Upper lobe of right lung (tissue), 1 donor: ENCODE measurements at regions not wholly inside any gene's neighbourhood (a gene's known extent, or its start where the extent isn't known, plus 50 kb on each side); places are given as distances from the start of the nearest gene placed in this dataset.

Experiments used
- ATAC-seq: fragments of 200-7000 bp; cut with Tn5 transposase; one replicate; pipeline ENCODE4 v1.9.1; 2020; ENCODE audit warnings: mild to moderate bottlenecking, moderate library complexity
- DNase-seq: peaks from one replicate; pipeline ENCODE4 v3.0.0-alpha.2; 2020
- H3K27ac ChIP-seq: fragments of 200-600 bp; one replicate; pipeline ENCODE4 v1.8.0; 2022
- H3K27me3 ChIP-seq: fragments of 200-600 bp; one replicate; pipeline ENCODE4 v1.8.0; 2022; ENCODE audit warnings: mild to moderate bottlenecking
- H3K36me3 ChIP-seq: fragments of 200-600 bp; one replicate; pipeline ENCODE4 v1.8.0; 2022
- H3K4me1 ChIP-seq: fragments of 200-600 bp; one replicate; pipeline ENCODE4 v1.8.0; 2022
- H3K4me3 ChIP-seq: fragments of 200-600 bp; one replicate; pipeline ENCODE4 v1.8.0; 2022; ENCODE audit warnings: mild to moderate bottlenecking
- H3K9me3 ChIP-seq: fragments of 200-600 bp; one replicate; pipeline ENCODE4 v1.8.0; 2022
- CTCF ChIP-seq: fragments of 200-600 bp; IDR thresholded peaks from one replicate; pipeline ENCODE4 v1.8.0; 2022; ENCODE audit warnings: antibody characterized with exemption
- intact Hi-C: fragments of 100-400 bp; cut with DNase I; formaldehyde crosslinking; loops from one replicate; pipeline ENCODE4 v1.11.0; 2022
- donor health status: DM: no; HTN: yes; CAD: no; lungs with severe emphysema.

DNA sequence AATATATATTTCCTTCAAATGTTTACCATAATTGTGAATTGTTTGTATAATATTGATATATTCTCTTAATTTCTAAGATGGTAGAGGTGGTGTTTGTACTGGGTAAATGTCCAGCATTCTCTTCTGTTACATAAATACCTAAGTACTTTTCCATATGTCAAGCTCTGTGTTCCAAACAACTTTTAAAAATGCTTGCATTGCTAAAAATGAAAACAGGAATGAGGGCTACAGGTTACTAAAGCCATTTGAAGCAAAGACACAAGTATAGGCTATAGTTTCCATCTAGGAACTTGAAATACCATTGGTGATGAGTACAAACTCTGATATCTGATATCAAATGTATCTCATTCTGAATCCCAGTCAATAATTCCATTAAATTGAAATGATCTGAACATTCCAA is 233.6 kb upstream of the SORCS1 start:
- H3K27ac ChIP-seq = no peak overlapping the region
- DNase-seq = no peak
- no peak for ATAC-seq
- no peak overlapping the region for H3K4me3 ChIP-seq
- TF ChIP-seq CTCF = no peak
- H3K27me3 ChIP-seq = no peaks in the 10 kb centered on the region
- no peaks in the 10 kb centered on the region for H3K4me1 ChIP-seq
- H3K9me3 ChIP-seq = no peaks in the 10 kb centered on the region
- H3K36me3 ChIP-seq = no peaks in the 10 kb centered on the region
- intact Hi-C loops = no loop called here

DNA sequence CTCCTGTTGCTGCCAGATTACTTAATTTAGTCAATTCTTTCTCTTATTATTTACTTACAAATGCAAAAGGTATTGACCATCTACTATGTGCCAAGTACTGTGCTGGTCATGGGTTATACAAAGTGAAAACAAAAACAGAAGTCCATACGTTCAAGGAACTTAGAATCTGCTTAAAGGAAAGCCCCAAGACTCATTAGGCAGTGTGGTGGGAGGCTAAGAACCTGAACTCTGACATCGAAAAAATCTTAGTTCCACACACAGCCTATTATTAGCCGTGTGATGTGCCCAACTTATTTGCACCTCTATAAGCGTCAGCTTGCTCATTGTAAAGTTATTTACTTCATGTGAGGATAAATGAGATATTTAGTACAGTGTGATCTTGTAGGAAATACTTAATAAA is 227.4 kb upstream of the SORCS1 start:
- Histone ChIP-seq H3K36me3 (no peaks in the 10 kb centered on the region), H3K4me3 (no peak overlapping the region), H3K27me3 (no peaks in the 10 kb centered on the region), H3K4me1 (no peaks in the 10 kb centered on the region), H3K9me3 (no peaks in the 10 kb centered on the region), H3K27ac (no peak overlapping the region)
- no peak for TF ChIP-seq CTCF
- no peak for DNase-seq
- intact Hi-C loops = no loop called here
- ATAC-seq = no peak

- H3K9me3 ChIP-seq = no peaks in the 10 kb centered on the region
- intact Hi-C loops = no loop called here
- H3K4me1 ChIP-seq = no peaks in the 10 kb centered on the region
- no peak overlapping the region for H3K27ac ChIP-seq
- H3K27me3 ChIP-seq = no peaks in the 10 kb centered on the region
- TF ChIP-seq CTCF = no peak
- H3K36me3 ChIP-seq = no peaks in the 10 kb centered on the region
- ATAC-seq (no peak), DNase-seq (no peak)
- no peak overlapping the region for H3K4me3 ChIP-seq
Observed at GRCh38 chr10:107390563-107390962, 226.1 kb upstream of the SORCS1 start.

- ATAC-seq (no peak), DNase-seq (no peak)
- no peak for TF ChIP-seq CTCF
- no peaks in the 10 kb centered on the region for H3K4me1 ChIP-seq
- no peaks in the 10 kb centered on the region for H3K9me3 ChIP-seq
- H3K27me3 ChIP-seq = no peaks in the 10 kb centered on the region
- H3K4me3 ChIP-seq = no peak overlapping the region
- intact Hi-C loops = no loop called here
- H3K27ac ChIP-seq = no peak overlapping the region
- no peaks in the 10 kb centered on the region for H3K36me3 ChIP-seq
Observed at GRCh38 chr10:107383357-107383756, 218.9 kb upstream of the SORCS1 start.

GRCh38 chr10:107379601-107380000 is 215.1 kb upstream of the SORCS1 start:
- intact Hi-C loops = no loop called here
- Histone ChIP-seq H3K4me1 (no peaks in the 10 kb centered on the region), H3K27me3 (no peaks in the 10 kb centered on the region), H3K4me3 (no peak overlapping the region), H3K9me3 (no peaks in the 10 kb centered on the region), H3K36me3 (no peaks in the 10 kb centered on the region), H3K27ac (no peak overlapping the region)
- no peak for TF ChIP-seq CTCF
- DNase-seq (no peak), ATAC-seq (no peak)

DNA sequence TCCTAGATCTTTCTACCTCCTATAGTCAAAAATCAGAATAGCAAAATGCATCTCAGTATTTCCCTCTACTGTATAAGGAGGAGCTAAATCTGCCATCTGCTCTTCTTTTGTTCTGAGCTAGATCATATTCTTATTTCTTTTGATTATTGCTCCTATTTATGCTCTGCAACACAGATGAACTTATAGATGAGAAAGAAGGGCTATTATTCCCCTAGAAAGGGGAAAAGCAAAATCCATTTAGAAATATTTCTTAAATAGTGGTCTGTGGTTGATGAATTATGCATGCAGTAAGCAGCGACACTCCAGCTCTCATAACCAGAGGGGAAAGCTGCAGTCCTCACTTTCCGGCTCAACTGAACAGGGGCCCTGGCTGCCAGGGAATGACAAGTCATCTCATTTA is 207.3 kb upstream of the SORCS1 start:
- TF ChIP-seq CTCF = no peak
- H3K9me3 ChIP-seq = no peaks in the 10 kb centered on the region
- no peak for ATAC-seq
- DNase-seq = no peak
- intact Hi-C loops = no loop called here
- H3K4me1 ChIP-seq = no peaks in the 10 kb centered on the region
- no peak overlapping the region for H3K4me3 ChIP-seq
- H3K36me3 ChIP-seq = no peaks in the 10 kb centered on the region
- no peaks in the 10 kb centered on the region for H3K27me3 ChIP-seq
- H3K27ac ChIP-seq = no peak overlapping the region
